ENCODE measurements at regions not wholly inside any gene's neighbourhood (a gene's known extent, or its start where the extent isn't known, plus 50 kb on each side); places are given as distances from the start of the nearest gene placed in this dataset. TPM values are rescaled to one million over a fixed set of nuclear protein-coding genes. Genes with fewer than 3 reads are reported as not detected.

Small RNA genes lying in the stretch of these regions (microRNA-seq; reads per million reads assigned to microRNA genes)
- not detected for gene MIR1261
- gene MIR4490, result not detected

All from activated naive CD8-positive, alpha-beta T cell treated with anti-CD3 and anti-CD28 coated beads, Interleukin-2, amount 10 ng/mL, durations not matched to agents 7 days and 5 days (primary cell).